Epithelial cell of esophagus (primary cell): ENCODE measurements at regions not wholly inside any gene's neighbourhood (a gene's known extent, or its start where the extent isn't known, plus 50 kb on each side); places are given as distances from the start of the nearest gene placed in this dataset.

ENCODE experiments used
- DNase-seq: peaks from one replicate; pipeline ENCODE4 v3.0.0; 2010; ENCODE audit warnings: low read depth
- H3K4me3 ChIP-seq: 2 replicates; pipeline ENCODE4 v1.5.1; 2011; ENCODE audit warnings: mild to moderate bottlenecking, low read length, control low read depth
- TF ChIP-seq, protein P1 (sequence below): IDR thresholded peaks from 2 replicates; pipeline ENCODE4 v1.5.1; 2011; ENCODE audit warnings: low read depth, mild to moderate bottlenecking, low read length, control low read depth, inconsistent platforms; ENCODE audit not compliant: insufficient read depth; ENCODE audit errors: missing control alignments

DNA sequence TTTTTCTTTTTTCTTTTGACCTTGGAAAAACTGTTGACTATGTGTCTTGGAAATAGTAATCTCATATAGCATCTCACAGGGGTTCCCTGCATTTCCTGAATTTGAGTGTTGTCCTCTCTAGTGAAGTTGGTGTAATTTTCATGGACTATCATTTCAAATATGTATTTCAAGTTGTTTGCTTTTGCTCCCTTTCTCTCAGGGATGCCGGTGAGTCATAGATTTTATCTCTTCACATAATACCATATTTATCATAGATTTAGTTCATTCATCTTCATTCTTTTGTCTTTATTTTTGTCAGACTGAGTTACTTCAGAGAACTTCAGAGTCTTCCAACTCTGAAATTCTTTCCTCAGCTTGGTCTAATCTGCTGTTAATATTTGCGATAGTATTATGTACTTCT lies 1320.6 kb downstream of the LRFN5 start:
- no peak for DNase-seq
- TF ChIP-seq, protein P1, sequence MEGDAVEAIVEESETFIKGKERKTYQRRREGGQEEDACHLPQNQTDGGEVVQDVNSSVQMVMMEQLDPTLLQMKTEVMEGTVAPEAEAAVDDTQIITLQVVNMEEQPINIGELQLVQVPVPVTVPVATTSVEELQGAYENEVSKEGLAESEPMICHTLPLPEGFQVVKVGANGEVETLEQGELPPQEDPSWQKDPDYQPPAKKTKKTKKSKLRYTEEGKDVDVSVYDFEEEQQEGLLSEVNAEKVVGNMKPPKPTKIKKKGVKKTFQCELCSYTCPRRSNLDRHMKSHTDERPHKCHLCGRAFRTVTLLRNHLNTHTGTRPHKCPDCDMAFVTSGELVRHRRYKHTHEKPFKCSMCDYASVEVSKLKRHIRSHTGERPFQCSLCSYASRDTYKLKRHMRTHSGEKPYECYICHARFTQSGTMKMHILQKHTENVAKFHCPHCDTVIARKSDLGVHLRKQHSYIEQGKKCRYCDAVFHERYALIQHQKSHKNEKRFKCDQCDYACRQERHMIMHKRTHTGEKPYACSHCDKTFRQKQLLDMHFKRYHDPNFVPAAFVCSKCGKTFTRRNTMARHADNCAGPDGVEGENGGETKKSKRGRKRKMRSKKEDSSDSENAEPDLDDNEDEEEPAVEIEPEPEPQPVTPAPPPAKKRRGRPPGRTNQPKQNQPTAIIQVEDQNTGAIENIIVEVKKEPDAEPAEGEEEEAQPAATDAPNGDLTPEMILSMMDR: no peak
- H3K4me3 ChIP-seq: no peak overlapping the region

GRCh38 chr14:42921901-42922300 lies 1315.2 kb downstream of the LRFN5 start:
- DNase-seq: no peak
- no peak overlapping the region for H3K4me3 ChIP-seq
- TF ChIP-seq, protein P1: no peak

DNA sequence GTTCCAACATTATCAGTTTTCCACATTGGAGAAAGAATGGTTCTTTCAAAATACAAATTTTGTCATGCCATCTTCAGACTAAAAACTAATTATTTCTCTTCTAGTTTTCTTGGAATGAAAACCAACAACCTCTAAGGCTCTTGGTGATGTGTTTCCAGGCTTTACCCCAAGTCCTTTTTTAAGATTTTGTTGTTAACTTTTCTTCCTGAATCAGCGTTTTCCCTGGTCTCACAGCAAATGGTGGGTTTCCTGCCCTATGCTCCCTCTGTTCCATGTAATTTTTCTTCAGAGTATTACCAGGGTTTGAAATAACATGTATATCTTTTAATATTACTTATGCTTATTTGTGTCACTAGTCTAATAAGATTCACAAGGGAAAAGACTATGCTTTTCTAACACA lies 1311.9 kb downstream of the LRFN5 start:
- DNase-seq: no peak
- no peak overlapping the region for H3K4me3 ChIP-seq

GRCh38 chr14:42911642-42912041 lies 1305.0 kb downstream of the LRFN5 start:
- no peak for DNase-seq
- no peak overlapping the region for H3K4me3 ChIP-seq
- TF ChIP-seq, protein P1: no peak

More for the DNA sequence above, 1311.9 kb downstream of the LRFN5 start:
- TF ChIP-seq, protein P1: no peak

DNA sequence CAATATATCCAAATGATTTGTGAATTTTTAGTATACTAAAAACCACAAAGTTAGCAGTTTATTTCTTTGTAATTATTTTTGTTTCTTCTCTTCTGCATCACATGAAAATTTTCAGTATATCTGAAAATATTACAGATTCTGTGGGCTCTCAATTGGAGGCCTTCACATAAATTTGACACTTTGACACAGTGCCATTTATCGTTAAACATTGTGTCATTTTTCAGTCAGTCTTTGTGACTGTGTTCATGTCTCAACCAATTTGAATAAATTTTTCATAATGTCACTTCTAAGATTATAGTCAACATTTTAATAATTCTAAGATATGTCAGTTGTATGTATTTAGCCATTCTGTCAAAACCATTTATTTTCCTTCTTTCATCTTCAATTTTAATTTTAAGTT lies 1303.0 kb downstream of the LRFN5 start:
- TF ChIP-seq, protein P1: no peak
- DNase-seq: no peak
- no peak overlapping the region for H3K4me3 ChIP-seq

- DNase-seq: no peak
- TF ChIP-seq, protein P1: no peak
- H3K4me3 ChIP-seq: no peak overlapping the region
Measured at GRCh38 chr14:42893183-42893582, 1286.5 kb downstream of the LRFN5 start.

GRCh38 chr14:42884100-42884499 lies 1277.4 kb downstream of the LRFN5 start:
- no peak overlapping the region for H3K4me3 ChIP-seq
- DNase-seq: peak; percentile 83
- TF ChIP-seq, protein P1: no peak
